ENCODE measurements at regions not wholly inside any gene's neighbourhood (a gene's known extent, or its start where the extent isn't known, plus 50 kb on each side); places are given as distances from the start of the nearest gene placed in this dataset.

DNA sequence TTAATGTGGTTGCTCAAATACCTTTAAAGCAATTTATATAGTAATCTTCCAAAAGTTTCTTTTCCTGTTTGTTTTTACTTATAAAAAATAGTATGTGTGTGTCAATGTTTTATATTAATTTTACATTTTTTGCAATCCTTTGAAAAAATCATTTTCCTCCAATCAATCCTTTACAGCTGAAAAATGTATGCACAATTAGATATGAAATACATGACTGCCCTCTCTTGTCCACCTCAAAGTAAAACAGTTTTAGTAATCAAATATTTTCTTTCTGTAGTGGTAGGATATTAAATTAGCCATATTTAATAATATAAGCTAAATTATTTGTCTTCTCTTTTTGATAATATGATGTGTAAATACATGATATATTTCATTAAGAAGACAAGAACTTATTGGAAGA lies 269.9 kb downstream of the ADAMTS20 start:
- Histone ChIP-seq H3K4me1 (ENCODE audit: control insufficient read depth in 4 of 4, insufficient read depth in 4 of 4, low read length in 3 of 4) (no peaks in the 10 kb centered on the region), H3K27me3 (ENCODE audit: control insufficient read depth in 4 of 4, insufficient read depth in 4 of 4, low read length in 3 of 4) (no peaks in the 10 kb centered on the region), H3K27ac (ENCODE audit: low read depth in 1 of 2, low read length in 2 of 2) (no peak overlapping the region), H3K9ac (ENCODE audit: low read depth in 1 of 2, low read length in 2 of 2) (no peak overlapping the region), H3K4me3 (ENCODE audit: low read depth in 1 of 3, low read length in 3 of 3) (no peak overlapping the region), H3K9me3 (ENCODE audit: control insufficient read depth in 4 of 4, low read length in 3 of 4) (no peaks in the 10 kb centered on the region), H3K36me3 (ENCODE audit: control insufficient read depth in 4 of 4, insufficient read depth in 3 of 4, low read depth in 1 of 4, low read length in 3 of 4) (no peaks in the 10 kb centered on the region)
- DNase-seq (ENCODE audit: low spot score), result no peak
- TF ChIP-seq RAD21 (IDR thresholded peaks at IDR 0.05) (peak; percentile 58 to 62), NR2F2 (IDR thresholded peaks at IDR 0.05) (no peak)

DNA sequence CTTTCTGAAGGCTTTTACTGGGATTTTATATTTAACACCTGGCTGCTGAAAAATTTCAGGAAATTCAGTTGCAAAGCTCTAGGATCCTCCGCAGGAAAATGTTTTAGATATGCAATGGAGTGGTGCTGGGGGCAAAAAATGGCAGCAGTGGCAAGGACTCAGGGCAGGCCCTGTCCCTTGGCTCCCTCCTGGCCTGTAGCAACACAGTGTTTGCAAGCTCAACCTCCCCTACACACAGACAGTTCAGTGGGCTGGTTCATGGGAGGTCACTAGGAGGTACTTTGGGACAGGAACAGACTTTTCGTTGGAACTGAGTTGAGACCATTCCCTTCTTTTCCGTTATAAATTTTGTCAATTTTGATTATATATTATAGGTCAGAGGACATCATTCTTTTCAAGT lies 270.4 kb downstream of the ADAMTS20 start:
- no peak for DNase-seq (ENCODE audit: low spot score)
- H3K27me3 ChIP-seq (ENCODE audit: control insufficient read depth in 4 of 4, insufficient read depth in 4 of 4, low read length in 3 of 4), result no peaks in the 10 kb centered on the region
- TF ChIP-seq RXRA (IDR thresholded peaks at IDR 0.05) (no peak), GABPA (IDR thresholded peaks at IDR 0.05 in 1 of 2, conservative IDR thresholded peaks at IDR 0.05 in 1 of 2) (no peak), RAD21 (IDR thresholded peaks at IDR 0.05) (no peak), YY1 (IDR thresholded peaks at IDR 0.05) (no peak), HNF4G (IDR thresholded peaks at IDR 0.05) (no peak), SP1 (IDR thresholded peaks at IDR 0.05) (no peak), EGR1 (IDR thresholded peaks at IDR 0.05; ENCODE audit: low read depth in 2 of 2) (no peak), JUND (IDR thresholded peaks at IDR 0.05) (no peak), FOXA2 (IDR thresholded peaks at IDR 0.05) (no peak), NR2F2 (IDR thresholded peaks at IDR 0.05) (no peak), HNF4A (conservative IDR thresholded peaks at IDR 0.05) (no peak), FOXA1 (IDR thresholded peaks at IDR 0.05) (no peak), TAF1 (conservative IDR thresholded peaks at IDR 0.05) (no peak)
- TF ChIP-seq, protein P1, sequence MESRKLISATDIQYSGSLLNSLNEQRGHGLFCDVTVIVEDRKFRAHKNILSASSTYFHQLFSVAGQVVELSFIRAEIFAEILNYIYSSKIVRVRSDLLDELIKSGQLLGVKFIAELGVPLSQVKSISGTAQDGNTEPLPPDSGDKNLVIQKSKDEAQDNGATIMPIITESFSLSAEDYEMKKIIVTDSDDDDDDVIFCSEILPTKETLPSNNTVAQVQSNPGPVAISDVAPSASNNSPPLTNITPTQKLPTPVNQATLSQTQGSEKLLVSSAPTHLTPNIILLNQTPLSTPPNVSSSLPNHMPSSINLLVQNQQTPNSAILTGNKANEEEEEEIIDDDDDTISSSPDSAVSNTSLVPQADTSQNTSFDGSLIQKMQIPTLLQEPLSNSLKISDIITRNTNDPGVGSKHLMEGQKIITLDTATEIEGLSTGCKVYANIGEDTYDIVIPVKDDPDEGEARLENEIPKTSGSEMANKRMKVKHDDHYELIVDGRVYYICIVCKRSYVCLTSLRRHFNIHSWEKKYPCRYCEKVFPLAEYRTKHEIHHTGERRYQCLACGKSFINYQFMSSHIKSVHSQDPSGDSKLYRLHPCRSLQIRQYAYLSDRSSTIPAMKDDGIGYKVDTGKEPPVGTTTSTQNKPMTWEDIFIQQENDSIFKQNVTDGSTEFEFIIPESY (IDR thresholded peaks at IDR 0.05), result no peak
- TF ChIP-seq, protein P2, sequence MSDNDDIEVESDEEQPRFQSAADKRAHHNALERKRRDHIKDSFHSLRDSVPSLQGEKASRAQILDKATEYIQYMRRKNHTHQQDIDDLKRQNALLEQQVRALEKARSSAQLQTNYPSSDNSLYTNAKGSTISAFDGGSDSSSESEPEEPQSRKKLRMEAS (IDR thresholded peaks at IDR 0.05), result no peak
- TF ChIP-seq, protein P3, sequence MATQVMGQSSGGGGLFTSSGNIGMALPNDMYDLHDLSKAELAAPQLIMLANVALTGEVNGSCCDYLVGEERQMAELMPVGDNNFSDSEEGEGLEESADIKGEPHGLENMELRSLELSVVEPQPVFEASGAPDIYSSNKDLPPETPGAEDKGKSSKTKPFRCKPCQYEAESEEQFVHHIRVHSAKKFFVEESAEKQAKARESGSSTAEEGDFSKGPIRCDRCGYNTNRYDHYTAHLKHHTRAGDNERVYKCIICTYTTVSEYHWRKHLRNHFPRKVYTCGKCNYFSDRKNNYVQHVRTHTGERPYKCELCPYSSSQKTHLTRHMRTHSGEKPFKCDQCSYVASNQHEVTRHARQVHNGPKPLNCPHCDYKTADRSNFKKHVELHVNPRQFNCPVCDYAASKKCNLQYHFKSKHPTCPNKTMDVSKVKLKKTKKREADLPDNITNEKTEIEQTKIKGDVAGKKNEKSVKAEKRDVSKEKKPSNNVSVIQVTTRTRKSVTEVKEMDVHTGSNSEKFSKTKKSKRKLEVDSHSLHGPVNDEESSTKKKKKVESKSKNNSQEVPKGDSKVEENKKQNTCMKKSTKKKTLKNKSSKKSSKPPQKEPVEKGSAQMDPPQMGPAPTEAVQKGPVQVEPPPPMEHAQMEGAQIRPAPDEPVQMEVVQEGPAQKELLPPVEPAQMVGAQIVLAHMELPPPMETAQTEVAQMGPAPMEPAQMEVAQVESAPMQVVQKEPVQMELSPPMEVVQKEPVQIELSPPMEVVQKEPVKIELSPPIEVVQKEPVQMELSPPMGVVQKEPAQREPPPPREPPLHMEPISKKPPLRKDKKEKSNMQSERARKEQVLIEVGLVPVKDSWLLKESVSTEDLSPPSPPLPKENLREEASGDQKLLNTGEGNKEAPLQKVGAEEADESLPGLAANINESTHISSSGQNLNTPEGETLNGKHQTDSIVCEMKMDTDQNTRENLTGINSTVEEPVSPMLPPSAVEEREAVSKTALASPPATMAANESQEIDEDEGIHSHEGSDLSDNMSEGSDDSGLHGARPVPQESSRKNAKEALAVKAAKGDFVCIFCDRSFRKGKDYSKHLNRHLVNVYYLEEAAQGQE (IDR thresholded peaks at IDR 0.05), result no peak
- TF ChIP-seq, protein P4, sequence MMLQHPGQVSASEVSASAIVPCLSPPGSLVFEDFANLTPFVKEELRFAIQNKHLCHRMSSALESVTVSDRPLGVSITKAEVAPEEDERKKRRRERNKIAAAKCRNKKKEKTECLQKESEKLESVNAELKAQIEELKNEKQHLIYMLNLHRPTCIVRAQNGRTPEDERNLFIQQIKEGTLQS (IDR thresholded peaks at IDR 0.05), result no peak
- TF ChIP-seq, protein P5, sequence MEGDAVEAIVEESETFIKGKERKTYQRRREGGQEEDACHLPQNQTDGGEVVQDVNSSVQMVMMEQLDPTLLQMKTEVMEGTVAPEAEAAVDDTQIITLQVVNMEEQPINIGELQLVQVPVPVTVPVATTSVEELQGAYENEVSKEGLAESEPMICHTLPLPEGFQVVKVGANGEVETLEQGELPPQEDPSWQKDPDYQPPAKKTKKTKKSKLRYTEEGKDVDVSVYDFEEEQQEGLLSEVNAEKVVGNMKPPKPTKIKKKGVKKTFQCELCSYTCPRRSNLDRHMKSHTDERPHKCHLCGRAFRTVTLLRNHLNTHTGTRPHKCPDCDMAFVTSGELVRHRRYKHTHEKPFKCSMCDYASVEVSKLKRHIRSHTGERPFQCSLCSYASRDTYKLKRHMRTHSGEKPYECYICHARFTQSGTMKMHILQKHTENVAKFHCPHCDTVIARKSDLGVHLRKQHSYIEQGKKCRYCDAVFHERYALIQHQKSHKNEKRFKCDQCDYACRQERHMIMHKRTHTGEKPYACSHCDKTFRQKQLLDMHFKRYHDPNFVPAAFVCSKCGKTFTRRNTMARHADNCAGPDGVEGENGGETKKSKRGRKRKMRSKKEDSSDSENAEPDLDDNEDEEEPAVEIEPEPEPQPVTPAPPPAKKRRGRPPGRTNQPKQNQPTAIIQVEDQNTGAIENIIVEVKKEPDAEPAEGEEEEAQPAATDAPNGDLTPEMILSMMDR (IDR thresholded peaks at IDR 0.05; ENCODE audit: low read depth, low read length, missing input control), result no peak
- 66% methylated on average over 3 of the region's 3 CpGs for WGBS
- no peak overlapping the region for H3K9ac ChIP-seq (ENCODE audit: low read depth in 1 of 2, low read length in 2 of 2)
- H3K4me1 ChIP-seq (ENCODE audit: control insufficient read depth in 4 of 4, insufficient read depth in 4 of 4, low read length in 3 of 4), result no peaks in the 10 kb centered on the region
- H3K9me3 ChIP-seq (ENCODE audit: control insufficient read depth in 4 of 4, low read length in 3 of 4), result no peaks in the 10 kb centered on the region
- H3K27ac ChIP-seq (ENCODE audit: low read depth in 1 of 2, low read length in 2 of 2), result no peak overlapping the region
- H3K4me3 ChIP-seq (ENCODE audit: low read depth in 1 of 3, low read length in 3 of 3), result no peak overlapping the region
- H3K36me3 ChIP-seq (ENCODE audit: control insufficient read depth in 4 of 4, insufficient read depth in 3 of 4, low read depth in 1 of 4, low read length in 3 of 4), result no peaks in the 10 kb centered on the region

All from liver (tissue), 8 donors.